ENCODE measurements at regions not wholly inside any gene's neighbourhood (a gene's known extent, or its start where the extent isn't known, plus 50 kb on each side); places are given as distances from the start of the nearest gene placed in this dataset.

DNA sequence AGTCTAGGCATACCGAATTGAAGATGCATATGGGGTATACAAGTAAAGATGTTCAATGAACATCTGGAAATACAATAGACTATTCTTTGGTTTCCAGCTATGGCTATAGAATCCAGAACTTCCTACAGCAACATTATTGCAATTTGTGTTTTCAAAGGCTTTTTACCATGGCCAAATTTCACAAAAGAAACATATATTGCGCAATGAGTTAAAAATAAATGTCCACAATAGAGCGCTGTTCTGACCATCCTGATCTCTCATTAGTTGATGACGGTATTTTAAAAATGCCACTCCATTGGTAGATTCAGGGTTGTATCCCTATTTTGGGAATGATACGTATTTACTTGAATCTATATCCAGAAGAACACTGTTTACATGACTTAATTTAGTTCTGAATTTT, 139.2 kb downstream of the LINC00632 start:
- Histone ChIP-seq H3K9me3 (replicated peaks) (no peaks in the 10 kb centered on the region), H3K27ac (no peak overlapping the region), H3K4me3 (no peak overlapping the region), H3K27me3 (replicated peaks) (no peaks in the 10 kb centered on the region), H3K36me3 (no peaks in the 10 kb centered on the region), H3K4me1 (replicated peaks) (no peaks in the 10 kb centered on the region)
- DNase-seq (ENCODE audit: low read depth in 1 of 2, low spot score in 2 of 2), result no peak

DNA sequence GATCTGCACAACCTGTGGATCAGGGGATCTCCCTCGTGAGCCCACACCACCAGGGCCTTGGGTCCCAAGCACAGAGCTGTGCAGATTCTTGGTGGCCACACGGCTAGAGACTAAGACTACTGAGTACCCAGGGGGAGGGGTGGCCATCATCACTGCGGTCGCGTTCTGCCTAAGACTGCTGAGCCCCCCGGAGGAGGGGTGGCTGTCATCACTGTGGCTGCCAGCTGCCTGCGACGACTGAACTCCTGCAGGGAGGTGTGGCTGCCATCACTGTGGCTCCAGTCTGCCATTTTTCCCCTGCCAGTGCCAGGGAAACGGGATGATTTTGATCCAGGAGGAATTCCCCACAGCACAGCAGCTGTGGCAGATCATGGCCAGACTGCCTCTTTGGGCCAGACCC, 141.7 kb upstream of the SPANXB1 start:
- Histone ChIP-seq H3K4me3 (no peak overlapping the region), H3K27ac (no peak overlapping the region), H3K9me3 (replicated peaks) (no peaks in the 10 kb centered on the region), H3K36me3 (no peaks in the 10 kb centered on the region), H3K4me1 (replicated peaks) (no peaks in the 10 kb centered on the region), H3K27me3 (replicated peaks) (no peaks in the 10 kb centered on the region)
- DNase-seq (ENCODE audit: low read depth in 1 of 2, low spot score in 2 of 2), result no peak

DNA sequence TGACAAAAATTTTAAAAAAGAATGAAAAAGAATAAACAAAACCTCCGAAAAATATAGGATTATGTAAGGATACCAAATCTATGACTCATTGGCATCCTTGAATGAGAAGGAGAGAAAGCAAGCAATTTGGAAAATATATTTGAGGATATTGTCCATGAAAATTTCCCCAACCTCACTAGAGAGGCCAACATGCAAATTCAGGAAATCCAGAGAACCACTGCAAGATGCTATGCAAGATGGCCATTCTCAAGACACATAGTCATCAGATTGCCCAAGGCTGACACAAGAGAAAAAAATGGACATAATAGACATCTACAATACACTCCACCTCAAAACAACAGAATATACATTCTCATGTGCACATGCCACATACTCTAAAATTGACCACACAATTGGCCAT, 135.9 kb upstream of the SPANXB1 start:
- no peaks in the 10 kb centered on the region for H3K9me3 ChIP-seq (replicated peaks)
- H3K27ac ChIP-seq, result no peak overlapping the region
- no peaks in the 10 kb centered on the region for H3K4me1 ChIP-seq (replicated peaks)
- no peaks in the 10 kb centered on the region for H3K27me3 ChIP-seq (replicated peaks)
- DNase-seq (ENCODE audit: low read depth in 1 of 2, low spot score in 2 of 2), result no peak
- no peaks in the 10 kb centered on the region for H3K36me3 ChIP-seq
- no peak overlapping the region for H3K4me3 ChIP-seq

DNA sequence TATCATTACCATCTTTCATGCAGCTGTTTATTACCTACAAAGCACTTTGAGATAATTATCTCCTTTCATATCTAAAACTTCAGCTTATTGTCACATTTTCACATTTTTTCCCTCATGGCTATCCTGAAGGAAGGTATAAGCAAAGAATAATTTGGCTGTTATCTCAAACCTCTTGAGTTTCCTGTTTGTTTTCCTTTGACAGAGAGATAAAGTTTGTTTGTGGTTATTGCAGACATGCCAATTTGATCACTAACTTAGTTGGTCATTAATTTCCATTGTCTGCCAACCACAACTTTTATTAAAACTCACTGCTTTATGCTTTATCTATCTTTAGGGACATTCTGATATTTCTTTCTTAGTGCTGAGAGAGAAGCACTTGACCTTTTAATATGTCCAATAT, 89.8 kb upstream of the SPANXB1 start:
- H3K4me1 ChIP-seq (replicated peaks), result no peaks in the 10 kb centered on the region
- H3K27me3 ChIP-seq (replicated peaks), result no peaks in the 10 kb centered on the region
- no peaks in the 10 kb centered on the region for H3K9me3 ChIP-seq (replicated peaks)
- no peaks in the 10 kb centered on the region for H3K36me3 ChIP-seq
- H3K27ac ChIP-seq, result no peak overlapping the region
- H3K4me3 ChIP-seq, result no peak overlapping the region
- no peak for DNase-seq (ENCODE audit: low read depth in 1 of 2, low spot score in 2 of 2)

DNA sequence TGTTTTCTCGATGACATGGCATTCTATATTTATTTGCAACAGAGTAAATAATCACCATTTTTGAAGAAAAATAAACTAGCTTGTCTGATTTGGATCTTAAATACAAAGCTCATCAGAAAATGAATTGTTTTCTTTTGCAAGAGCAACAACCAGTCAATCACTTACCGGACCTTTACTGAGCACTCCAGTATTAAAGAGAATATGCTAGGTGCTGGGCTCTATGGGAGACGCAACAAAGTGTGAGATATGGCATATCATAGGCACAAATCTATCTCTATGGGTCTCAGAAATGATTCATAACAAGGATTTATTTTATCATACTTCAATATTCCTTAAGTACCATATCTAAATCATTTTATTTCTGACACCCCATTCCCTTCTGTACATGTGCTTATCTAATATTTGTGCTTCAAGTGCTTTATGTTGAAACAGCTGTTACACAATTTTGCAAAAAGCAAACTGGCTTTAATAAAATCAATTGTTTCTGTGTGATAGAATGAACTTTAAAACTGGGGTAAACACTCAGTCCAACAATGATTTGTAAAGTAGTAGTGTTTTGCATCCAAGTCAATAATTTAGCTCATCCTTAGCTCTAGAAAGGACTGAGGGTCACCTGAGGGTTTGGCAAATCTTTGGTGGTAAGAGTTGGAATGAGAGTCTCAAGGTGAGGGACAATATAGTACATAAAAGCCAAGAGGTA, 88.4 kb upstream of the SPANXB1 start:
- Histone ChIP-seq H3K36me3 (no peaks in the 10 kb centered on the region), H3K27me3 (replicated peaks) (no peaks in the 10 kb centered on the region)
- DNase-seq (ENCODE audit: low read depth in 1 of 2, low spot score in 2 of 2), result no peak

DNA sequence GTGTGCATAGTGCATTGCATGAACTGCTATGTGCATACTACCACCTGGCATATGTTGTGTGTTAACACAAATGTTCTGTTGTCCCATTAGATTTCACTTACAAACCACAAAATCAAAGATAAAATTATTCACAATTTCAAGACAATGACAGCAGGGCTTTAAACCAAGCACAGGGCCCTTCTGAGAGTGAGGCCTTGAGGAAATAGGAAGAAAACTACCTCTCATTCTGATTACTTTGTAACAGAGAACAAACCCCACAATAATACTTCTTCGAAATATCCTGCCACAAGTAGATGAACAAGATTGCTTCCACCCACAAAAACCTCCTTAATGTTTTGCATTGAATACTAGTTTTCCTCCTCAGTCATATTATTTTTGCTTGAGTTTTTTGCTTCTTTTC, 85.5 kb upstream of the SPANXB1 start:
- H3K9me3 ChIP-seq (replicated peaks), result no peaks in the 10 kb centered on the region
- H3K4me3 ChIP-seq, result no peak overlapping the region
- no peaks in the 10 kb centered on the region for H3K4me1 ChIP-seq (replicated peaks)
- H3K27ac ChIP-seq, result no peak overlapping the region
- DNase-seq (ENCODE audit: low read depth in 1 of 2, low spot score in 2 of 2), result no peak
- no peaks in the 10 kb centered on the region for H3K36me3 ChIP-seq
- H3K27me3 ChIP-seq (replicated peaks), result no peaks in the 10 kb centered on the region

More for the DNA sequence above, 88.4 kb upstream of the SPANXB1 start:
- Histone ChIP-seq H3K9me3 (replicated peaks) (no peaks in the 10 kb centered on the region), H3K27ac (no peak overlapping the region), H3K4me3 (no peak overlapping the region), H3K4me1 (replicated peaks) (no peaks in the 10 kb centered on the region)

DNA sequence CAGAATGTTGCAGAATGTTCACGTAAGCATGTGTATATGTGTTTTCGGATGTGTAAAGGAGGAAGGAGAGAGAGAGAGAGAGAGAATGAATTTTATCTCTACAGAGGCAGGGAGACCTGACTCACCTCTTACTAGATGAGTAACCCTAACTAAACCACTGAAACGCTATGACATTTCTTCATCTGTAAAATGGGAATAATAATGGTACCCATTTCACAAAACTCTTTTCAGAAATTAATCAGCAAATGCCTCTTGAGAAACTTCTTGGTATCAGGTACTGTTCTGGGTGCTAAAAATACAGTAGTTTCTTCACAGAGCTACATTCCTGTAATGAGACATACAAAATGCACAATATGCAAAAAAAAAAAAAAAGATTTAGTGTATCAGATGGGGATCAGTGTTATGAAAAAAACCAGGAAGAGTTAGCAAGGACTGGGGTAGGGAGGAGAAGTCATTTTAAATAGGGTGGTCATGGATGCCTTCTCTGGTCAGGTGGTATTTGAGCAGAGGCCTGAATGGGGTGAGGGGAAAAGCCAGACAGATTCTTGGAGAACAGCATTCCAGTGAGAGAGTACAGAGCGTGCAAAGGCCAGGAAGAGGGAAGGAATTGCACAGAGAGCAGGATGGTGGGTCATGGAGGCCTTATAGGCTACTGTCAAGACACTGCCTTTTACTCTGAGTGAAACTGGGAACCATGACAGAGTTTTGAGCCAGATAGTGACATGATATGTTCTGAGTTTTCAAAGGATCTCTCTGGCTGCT, 84.9 kb upstream of the SPANXB1 start:
- no peak for DNase-seq (ENCODE audit: low read depth in 1 of 2, low spot score in 2 of 2)
- Histone ChIP-seq H3K27me3 (replicated peaks) (no peaks in the 10 kb centered on the region), H3K36me3 (no peaks in the 10 kb centered on the region), H3K4me1 (replicated peaks) (no peaks in the 10 kb centered on the region), H3K27ac (no peak overlapping the region), H3K4me3 (no peak overlapping the region), H3K9me3 (replicated peaks) (no peaks in the 10 kb centered on the region)

DNA sequence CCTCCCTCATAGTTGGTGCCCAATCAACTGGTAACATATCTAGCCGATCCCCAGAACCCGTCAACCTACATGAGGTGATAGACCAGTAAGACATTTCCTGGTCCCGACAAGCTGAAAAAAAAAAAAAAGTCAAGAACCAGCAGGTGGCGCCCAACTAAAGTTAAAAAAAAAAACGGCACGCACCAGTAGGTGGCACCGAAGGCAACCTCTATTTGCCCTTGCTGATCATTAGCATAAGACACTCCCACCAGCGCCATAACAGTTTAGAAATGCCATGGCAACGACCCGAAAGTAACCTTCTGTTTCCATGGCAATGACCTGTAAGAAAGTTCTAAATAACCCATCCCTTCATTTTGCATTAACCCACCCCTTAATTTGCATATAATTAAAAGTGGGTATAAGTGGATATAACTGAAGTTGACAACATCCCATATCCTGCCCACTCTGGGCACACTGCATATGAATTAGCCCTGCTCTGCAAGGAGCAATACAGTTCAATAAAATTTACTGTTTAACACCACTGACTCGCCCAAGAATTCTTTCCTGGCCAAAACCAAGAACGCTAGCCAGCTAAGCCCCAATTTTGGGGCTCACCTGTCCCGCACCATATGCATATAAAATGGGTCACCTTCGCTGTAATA, 83.9 kb upstream of the SPANXB1 start:
- no peak overlapping the region for H3K27ac ChIP-seq
- H3K4me1 ChIP-seq (replicated peaks), result no peaks in the 10 kb centered on the region
- H3K9me3 ChIP-seq (replicated peaks), result no peaks in the 10 kb centered on the region
- no peaks in the 10 kb centered on the region for H3K27me3 ChIP-seq (replicated peaks)
- no peaks in the 10 kb centered on the region for H3K36me3 ChIP-seq
- DNase-seq (ENCODE audit: low read depth in 1 of 2, low spot score in 2 of 2), result peak in 1 of 2 experiments; percentile 25
- no peak overlapping the region for H3K4me3 ChIP-seq

DNA sequence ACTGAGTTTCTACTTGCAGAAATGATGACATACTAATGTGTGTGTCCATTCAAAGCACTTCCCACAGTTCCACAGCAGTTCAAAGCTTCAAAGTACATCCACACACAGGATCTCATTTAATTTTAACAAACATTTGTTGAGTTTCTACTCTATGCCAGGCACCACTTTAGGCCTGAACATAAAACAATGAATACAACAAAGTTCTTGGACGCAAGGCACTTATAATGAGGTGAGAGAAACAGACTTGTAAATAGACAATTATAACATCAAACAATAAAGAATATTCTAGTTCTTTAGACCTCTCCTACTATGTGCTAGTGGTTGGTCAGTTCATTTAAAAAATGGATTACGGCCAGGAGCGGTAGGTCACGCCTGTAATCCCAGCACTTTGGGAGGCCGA, 82.0 kb upstream of the SPANXB1 start:
- no peaks in the 10 kb centered on the region for H3K36me3 ChIP-seq
- H3K27ac ChIP-seq, result no peak overlapping the region
- no peaks in the 10 kb centered on the region for H3K9me3 ChIP-seq (replicated peaks)
- no peaks in the 10 kb centered on the region for H3K4me1 ChIP-seq (replicated peaks)
- H3K27me3 ChIP-seq (replicated peaks), result no peaks in the 10 kb centered on the region
- DNase-seq (ENCODE audit: low read depth in 1 of 2, low spot score in 2 of 2), result no peak
- H3K4me3 ChIP-seq, result no peak overlapping the region

DNA sequence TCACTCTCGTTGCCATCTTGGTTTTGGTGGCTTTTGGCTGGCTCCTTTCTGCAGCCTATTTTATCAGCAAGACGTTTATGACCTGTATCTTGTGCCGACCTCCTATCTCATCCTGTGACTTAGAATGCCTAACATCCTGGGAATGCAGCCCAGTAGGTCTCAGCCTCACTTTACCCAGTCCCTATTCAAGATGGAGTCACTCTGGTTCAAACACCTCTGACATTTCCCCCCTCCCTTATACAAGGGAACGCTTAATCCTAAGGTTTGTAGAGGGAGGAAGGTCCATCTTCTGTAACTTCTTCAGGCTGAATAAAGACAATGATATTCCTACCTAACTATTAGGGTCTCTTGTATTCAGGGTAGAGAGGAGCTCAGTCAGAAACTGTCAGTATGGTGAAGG, 79.3 kb upstream of the SPANXB1 start:
- H3K4me1 ChIP-seq (replicated peaks), result no peaks in the 10 kb centered on the region
- no peaks in the 10 kb centered on the region for H3K36me3 ChIP-seq
- H3K9me3 ChIP-seq (replicated peaks), result no peaks in the 10 kb centered on the region
- H3K4me3 ChIP-seq, result no peak overlapping the region
- no peaks in the 10 kb centered on the region for H3K27me3 ChIP-seq (replicated peaks)
- H3K27ac ChIP-seq, result no peak overlapping the region
- DNase-seq (ENCODE audit: low read depth in 1 of 2, low spot score in 2 of 2), result no peak

DNA sequence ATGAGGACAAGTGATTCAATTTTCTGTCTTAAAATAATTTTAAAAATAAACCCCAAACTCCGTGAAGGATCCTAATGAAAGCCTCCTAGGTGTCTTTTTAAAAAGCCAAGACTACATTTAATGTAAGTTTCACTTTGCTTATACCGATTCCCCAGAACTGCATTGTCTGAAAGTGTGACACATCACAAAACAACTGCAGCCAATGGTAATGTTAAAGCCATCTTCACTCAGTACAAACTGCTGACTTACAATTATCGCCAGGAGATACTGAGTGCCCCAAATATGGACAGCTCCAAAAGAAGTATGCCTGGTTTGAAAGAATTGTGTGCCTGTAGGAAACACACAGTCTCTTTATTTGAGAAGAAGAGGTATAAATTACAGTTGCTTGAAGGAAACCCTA, 73.7 kb upstream of the SPANXB1 start:
- DNase-seq (ENCODE audit: low read depth in 1 of 2, low spot score in 2 of 2), result no peak
- H3K9me3 ChIP-seq (replicated peaks), result no peaks in the 10 kb centered on the region
- no peaks in the 10 kb centered on the region for H3K4me1 ChIP-seq (replicated peaks)
- no peak overlapping the region for H3K4me3 ChIP-seq
- no peaks in the 10 kb centered on the region for H3K36me3 ChIP-seq
- no peak overlapping the region for H3K27ac ChIP-seq
- no peaks in the 10 kb centered on the region for H3K27me3 ChIP-seq (replicated peaks)

DNA sequence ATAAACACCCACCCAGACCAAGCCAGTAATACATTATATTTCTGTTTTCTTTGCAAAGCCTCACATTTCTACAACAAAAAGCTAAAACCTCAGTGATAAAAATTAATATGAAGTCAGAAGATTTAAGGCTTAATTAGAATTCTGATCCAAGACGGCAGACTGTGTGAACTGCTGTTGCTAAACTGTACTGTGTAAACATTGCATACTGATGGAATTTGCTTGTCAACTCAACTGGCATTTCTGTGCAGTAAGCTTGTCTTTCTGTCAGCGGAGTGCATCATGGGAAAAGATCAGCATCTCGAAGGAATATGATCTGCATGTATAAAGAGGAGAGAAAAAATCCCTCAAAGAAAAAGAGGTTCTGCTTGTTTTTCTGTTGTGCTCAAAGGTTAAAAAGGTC, 69.4 kb upstream of the SPANXB1 start:
- H3K9me3 ChIP-seq (replicated peaks), result no peaks in the 10 kb centered on the region
- no peak for DNase-seq (ENCODE audit: low read depth in 1 of 2, low spot score in 2 of 2)
- H3K36me3 ChIP-seq, result no peaks in the 10 kb centered on the region
- no peaks in the 10 kb centered on the region for H3K4me1 ChIP-seq (replicated peaks)
- H3K27me3 ChIP-seq (replicated peaks), result no peaks in the 10 kb centered on the region
- H3K27ac ChIP-seq, result no peak overlapping the region
- H3K4me3 ChIP-seq, result no peak overlapping the region

DNA sequence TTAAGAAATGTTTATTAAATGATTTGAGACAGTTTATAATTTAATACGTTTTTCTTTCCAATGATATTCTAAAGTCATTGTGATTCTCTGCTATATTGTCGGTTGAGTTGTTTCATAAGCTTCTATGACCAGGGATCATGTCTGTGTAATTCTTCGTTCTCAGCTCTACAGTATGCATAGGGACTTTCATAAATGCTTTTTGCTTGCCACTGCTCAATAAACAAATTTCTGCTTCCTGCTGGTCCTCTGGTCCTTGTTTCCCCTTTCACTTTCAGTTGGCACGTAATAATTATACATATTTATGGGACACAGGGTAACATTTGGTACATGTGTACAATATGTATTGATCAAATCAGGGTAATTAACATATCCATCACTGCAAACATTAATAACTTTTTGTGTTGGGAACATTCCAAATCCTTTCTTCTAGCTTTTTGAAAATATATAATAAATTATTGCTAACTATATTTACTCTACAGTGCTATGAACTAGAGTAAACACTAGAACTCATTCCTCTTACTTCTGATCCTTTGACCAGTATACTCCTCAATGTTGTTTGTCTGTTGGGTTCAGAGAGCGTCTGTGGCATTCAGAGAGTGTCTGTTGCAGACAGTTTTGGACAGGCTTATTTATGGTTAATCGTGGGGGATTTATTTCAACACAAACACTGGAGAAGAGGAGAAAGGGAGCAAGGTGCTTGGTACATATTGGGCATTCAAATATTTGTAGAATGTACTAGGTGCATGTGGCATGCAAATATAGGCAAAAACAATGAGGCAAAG, 68.3 kb upstream of the SPANXB1 start:
- H3K27ac ChIP-seq, result no peak overlapping the region
- no peak for DNase-seq (ENCODE audit: low read depth in 1 of 2, low spot score in 2 of 2)
- no peaks in the 10 kb centered on the region for H3K9me3 ChIP-seq (replicated peaks)
- H3K4me3 ChIP-seq, result no peak overlapping the region
- H3K27me3 ChIP-seq (replicated peaks), result no peaks in the 10 kb centered on the region
- H3K36me3 ChIP-seq, result no peaks in the 10 kb centered on the region
- H3K4me1 ChIP-seq (replicated peaks), result no peaks in the 10 kb centered on the region

DNA sequence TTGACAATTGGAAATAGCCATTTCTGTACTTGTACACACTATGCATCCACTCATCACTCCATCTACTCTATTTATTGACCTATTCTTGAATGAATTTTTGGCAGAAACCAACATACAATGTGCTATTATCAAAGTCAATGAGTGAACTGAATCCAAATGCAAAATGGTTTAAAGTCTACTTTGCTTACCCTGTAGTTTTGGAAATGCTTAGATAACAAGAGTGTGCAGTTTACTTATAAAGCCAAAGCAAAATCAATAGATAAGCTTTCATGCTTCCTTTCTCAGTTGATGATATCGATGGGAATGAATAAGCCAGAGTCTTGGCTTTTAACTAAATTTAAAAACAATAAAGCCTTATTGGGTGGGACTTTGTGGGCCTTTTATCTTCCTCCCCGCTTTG, 58.9 kb upstream of the SPANXB1 start:
- no peak for DNase-seq (ENCODE audit: low read depth in 1 of 2, low spot score in 2 of 2)
- H3K9me3 ChIP-seq (replicated peaks), result no peaks in the 10 kb centered on the region
- H3K36me3 ChIP-seq, result no peaks in the 10 kb centered on the region
- no peaks in the 10 kb centered on the region for H3K27me3 ChIP-seq (replicated peaks)
- H3K4me3 ChIP-seq, result no peak overlapping the region
- no peak overlapping the region for H3K27ac ChIP-seq
- H3K4me1 ChIP-seq (replicated peaks), result no peaks in the 10 kb centered on the region

Measured in SJSA1 (cell line).